Esophagus muscularis mucosa (tissue), 4 donors: ENCODE measurements at regions not wholly inside any gene's neighbourhood (a gene's known extent, or its start where the extent isn't known, plus 50 kb on each side); places are given as distances from the start of the nearest gene placed in this dataset.

Source experiments
- DNase-seq: peaks from one replicate; pipeline ENCODE4 v3.0.0-alpha.2; 2017; ENCODE audit errors: extremely low spot score
- H3K27ac ChIP-seq, 4 donors: fragments of 200-600 bp; sonication (generic); replicated peaks in 1 of 4; 1 replicate in 3 of 4; 2 replicates in 1 of 4; pipeline ENCODE4 v1.5.1; 2016 to 2019; ENCODE audit warnings: mild to moderate bottlenecking in 1 of 4
- H3K27me3 ChIP-seq, 4 donors: fragments of 200-600 bp; sonication (generic); one replicate each; pipeline versions ENCODE4 v1.5.1 to v1.6.0; 2016 to 2019
- H3K36me3 ChIP-seq, 4 donors: fragments of 200-600 bp; sonication (generic); one replicate each; pipeline ENCODE4 v1.5.1; 2016 to 2019
- H3K4me1 ChIP-seq, 4 donors: fragments of 200-600 bp; sonication (generic); one replicate each; pipeline ENCODE4 v1.5.1; 2016 to 2019
- H3K4me3 ChIP-seq, 4 donors: fragments of 200-600 bp; sonication (generic); 1 replicate in 2 of 4; 2 replicates in 2 of 4; pipeline ENCODE4 v1.5.1; 2016 to 2019; ENCODE audit warnings: mild to moderate bottlenecking in 4 of 4, moderate library complexity in 1 of 4
- H3K9me3 ChIP-seq, 4 donors: fragments of 200-600 bp; sonication (generic); 1 replicate in 3 of 4; 2 replicates in 1 of 4; pipeline ENCODE4 v1.5.1; 2016 to 2019
- CTCF ChIP-seq, 3 experiments: fragments of 200-600 bp in 2 of 3; fragments of 450-650 bp in 1 of 3; sonication (generic) in 2 of 3; IDR thresholded peaks; one replicate each; pipeline ENCODE4 v1.5.1; 2017 to 2019; ENCODE audit warnings: antibody characterized with exemption in 3 of 3, mild to moderate bottlenecking in 2 of 3, moderate library complexity in 1 of 3
- EP300 ChIP-seq: sonication (generic); formaldehyde crosslinking; IDR thresholded peaks from one replicate; pipeline ENCODE4 v1.6.1; 2017; ENCODE audit warnings: antibody characterized with exemption
- POLR2A ChIP-seq: fragments of 450-650 bp; IDR thresholded peaks from one replicate; pipeline ENCODE4 v1.6.1; 2017; ENCODE audit warnings: antibody characterized with exemption, moderate library complexity, mild to moderate bottlenecking, low read depth
- POLR2AphosphoS5 ChIP-seq, 2 donors: sonication (generic); formaldehyde crosslinking; IDR thresholded peaks; one replicate each; pipeline ENCODE4 v1.6.1; 2017; ENCODE audit warnings: antibody characterized with exemption in 2 of 2
- WGBS: methylation state at CpG from one replicate; pipeline ENCODE4 v1.1.5; 2018; 5-methylcytosine and 5-hydroxymethylcytosine counted together
- intact Hi-C: fragments of 100-400 bp; cut with DNase I; formaldehyde crosslinking; loops from one replicate; pipeline ENCODE4 v1.15.1; 2023

- no peaks in the 10 kb centered on the region for H3K9me3 ChIP-seq
These were observed 65.3 kb upstream of the HTR4 start for GRCh38 chr5:148719605-148720004.

GRCh38 chr5:148720257-148720656, 65.9 kb upstream of the HTR4 start:
- H3K36me3 ChIP-seq, result no peaks in the 10 kb centered on the region
- no peaks in the 10 kb centered on the region for H3K4me1 ChIP-seq
- intact Hi-C loops, result no loop called here
- H3K27me3 ChIP-seq, result no peaks in the 10 kb centered on the region
- no peak for TF ChIP-seq POLR2AphosphoS5 (IDR thresholded peaks at IDR 0.05)
- TF ChIP-seq POLR2A, result no peak
- no peak for TF ChIP-seq CTCF (IDR thresholded peaks at IDR 0.05)
- no peak for TF ChIP-seq EP300
- DNase-seq, result no peak
- H3K27ac ChIP-seq, result no peak overlapping the region
- no peak overlapping the region for H3K4me3 ChIP-seq
- no peaks in the 10 kb centered on the region for H3K9me3 ChIP-seq

More at GRCh38 chr5:148719605-148720004, 65.3 kb upstream of the HTR4 start:
- no peaks in the 10 kb centered on the region for H3K4me1 ChIP-seq
- H3K27ac ChIP-seq, result no peak overlapping the region
- 55% methylated on average over 3 of the region's 3 CpGs for WGBS
- H3K27me3 ChIP-seq, result no peaks in the 10 kb centered on the region
- intact Hi-C loops, result no loop called here
- no peak for TF ChIP-seq EP300
- TF ChIP-seq POLR2AphosphoS5 (IDR thresholded peaks at IDR 0.05), result no peak
- no peak for TF ChIP-seq POLR2A
- TF ChIP-seq CTCF (IDR thresholded peaks at IDR 0.05), result no peak
- H3K4me3 ChIP-seq, result no peak overlapping the region
- H3K36me3 ChIP-seq, result no peaks in the 10 kb centered on the region
- no peak for DNase-seq

- no peak overlapping the region for H3K27ac ChIP-seq
- H3K27me3 ChIP-seq, result no peaks in the 10 kb centered on the region
- intact Hi-C loops, result no loop called here
- no peak for TF ChIP-seq POLR2AphosphoS5 (IDR thresholded peaks at IDR 0.05)
- no peak for TF ChIP-seq EP300
- TF ChIP-seq POLR2A, result no peak
- TF ChIP-seq CTCF (IDR thresholded peaks at IDR 0.05), result no peak
- no peaks in the 10 kb centered on the region for H3K9me3 ChIP-seq
- H3K4me1 ChIP-seq, result no peaks in the 10 kb centered on the region
- H3K4me3 ChIP-seq, result no peak overlapping the region
- H3K36me3 ChIP-seq, result no peaks in the 10 kb centered on the region
- DNase-seq, result no peak
These were observed 68.8 kb upstream of the HTR4 start for GRCh38 chr5:148723143-148723542.

- TF ChIP-seq POLR2A (no peak), POLR2AphosphoS5 (IDR thresholded peaks at IDR 0.05) (no peak), CTCF (IDR thresholded peaks at IDR 0.05) (no peak), EP300 (no peak)
- intact Hi-C loops, result no loop called here
- H3K4me3 ChIP-seq, result no peak overlapping the region
- peaks cover 0 to 9% (median 7%) of the 10 kb centered on the region in 4 donors for H3K4me1 ChIP-seq
- H3K9me3 ChIP-seq, result no peaks in the 10 kb centered on the region
- 85% methylated on average over 6 of the region's 6 CpGs for whole genome bisulfite sequencing
- no peaks in the 10 kb centered on the region for H3K27me3 ChIP-seq
- no peaks in the 10 kb centered on the region for H3K36me3 ChIP-seq
- no peak overlapping the region for H3K27ac ChIP-seq
- no peak for DNase-seq
These were observed 71.3 kb upstream of the HTR4 start for GRCh38 chr5:148725675-148726074.

- intact Hi-C loops, result no loop called here
- Histone ChIP-seq H3K36me3 (no peaks in the 10 kb centered on the region), H3K27me3 (no peaks in the 10 kb centered on the region), H3K4me3 (no peak overlapping the region), H3K4me1 (peaks cover 0 to 16% (median 15%) of the 10 kb centered on the region in 4 donors), H3K27ac (no peak overlapping the region), H3K9me3 (no peaks in the 10 kb centered on the region)
- TF ChIP-seq POLR2AphosphoS5 (IDR thresholded peaks at IDR 0.05) (no peak), POLR2A (no peak), CTCF (IDR thresholded peaks at IDR 0.05) (no peak), EP300 (no peak)
- no peak for DNase-seq
These were observed 74.9 kb upstream of the HTR4 start for GRCh38 chr5:148729182-148729581.
